Thyroid gland (tissue), 4 donors: ENCODE measurements at regions not wholly inside any gene's neighbourhood (a gene's known extent, or its start where the extent isn't known, plus 50 kb on each side); places are given as distances from the start of the nearest gene placed in this dataset.

Source experiments
- CTCF ChIP-seq, 6 experiments: fragments of 200-600 bp in 3 of 6; fragments of 450-650 bp in 3 of 6; sonication (generic) in 3 of 6; IDR thresholded peaks; one replicate each; pipeline ENCODE4 v1.5.1; 2016 to 2019; ENCODE audit warnings: antibody characterized with exemption in 6 of 6, mild to moderate bottlenecking in 2 of 6, inconsistent platforms in 1 of 6, moderate library complexity in 1 of 6
- POLR2A ChIP-seq, 2 donors: fragments of 450-650 bp; IDR thresholded peaks; one replicate each; pipeline ENCODE4 v1.6.1; 2017; ENCODE audit warnings: antibody characterized with exemption in 2 of 2, mild to moderate bottlenecking in 2 of 2, moderate library complexity in 1 of 2

DNA sequence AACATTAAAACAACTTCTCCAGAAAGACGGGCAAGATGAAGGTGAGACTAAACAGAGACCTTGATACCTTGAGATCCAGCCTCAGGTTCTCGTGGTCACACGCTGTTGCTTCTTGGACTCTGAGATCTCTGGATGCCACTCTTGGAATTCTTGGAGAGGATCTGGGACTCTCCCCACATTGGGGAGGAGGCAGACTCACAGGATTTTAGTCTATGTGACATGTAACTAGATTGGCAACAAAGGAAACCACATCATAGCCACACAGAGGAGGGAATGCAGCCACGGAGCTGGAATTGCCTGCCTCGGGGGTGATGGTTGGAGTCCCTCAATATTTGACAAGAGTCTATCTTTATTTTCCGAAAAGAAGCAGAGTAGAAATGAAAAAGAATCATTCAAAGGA is 78.8 kb upstream of the IGFBP5 start:
- TF ChIP-seq CTCF (IDR thresholded peaks at IDR 0.05) (no peak), POLR2A (IDR thresholded peaks at IDR 0.05) (no peak)
